ENCODE measurements at regions not wholly inside any gene's neighbourhood (a gene's known extent, or its start where the extent isn't known, plus 50 kb on each side); places are given as distances from the start of the nearest gene placed in this dataset.

DNA sequence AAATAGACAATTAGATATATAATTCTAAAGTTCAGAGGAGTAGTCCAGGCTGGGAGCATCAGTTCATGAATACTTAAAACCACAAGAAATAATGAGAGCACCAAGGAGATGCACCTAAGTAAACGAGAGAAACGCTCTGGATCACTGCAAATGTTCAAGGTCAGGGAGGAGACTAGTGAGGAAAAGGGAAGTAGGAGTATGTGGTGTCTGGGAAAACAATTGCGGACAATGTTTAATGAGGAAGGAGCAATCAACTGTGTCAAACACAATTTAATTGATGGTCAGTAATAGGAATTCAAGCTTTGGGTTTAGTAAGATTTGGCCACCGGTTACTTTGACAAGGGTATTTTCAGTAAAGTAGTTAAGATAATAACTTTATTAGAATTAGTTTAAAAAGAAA lies 652.2 kb downstream of the DACH1 start:
- no peak overlapping the region for H3K4me2 ChIP-seq (ENCODE audit: insufficient read depth, low read length)
- H4K20me1 ChIP-seq (replicated peaks; ENCODE audit: control insufficient read depth, extremely low read depth, insufficient read depth, low read length): no peaks in the 10 kb centered on the region
- TF ChIP-seq POLR2AphosphoS5 (IDR thresholded peaks at IDR 0.05; ENCODE audit: insufficient read depth, low read depth, low read length) (no peak), GATA2 (IDR thresholded peaks at IDR 0.05; ENCODE audit: insufficient read depth, insufficient read length, low read depth, low read length) (no peak), POLR2A (IDR thresholded peaks at IDR 0.05; ENCODE audit: low read depth, low read length) (no peak), EZH2 (IDR thresholded peaks at IDR 0.05; ENCODE audit: borderline replicate concordance, low read depth, low read length, severe bottlenecking) (no peak), MYC (IDR thresholded peaks at IDR 0.05; ENCODE audit: low read depth, low read length) (no peak), FOS (IDR thresholded peaks at IDR 0.05; ENCODE audit: borderline replicate concordance, insufficient read depth, low read length) (no peak), JUN (IDR thresholded peaks at IDR 0.05; ENCODE audit: borderline replicate concordance, insufficient read depth, insufficient read length, low read depth) (no peak)
- TF ChIP-seq, protein P1, sequence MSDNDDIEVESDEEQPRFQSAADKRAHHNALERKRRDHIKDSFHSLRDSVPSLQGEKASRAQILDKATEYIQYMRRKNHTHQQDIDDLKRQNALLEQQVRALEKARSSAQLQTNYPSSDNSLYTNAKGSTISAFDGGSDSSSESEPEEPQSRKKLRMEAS (IDR thresholded peaks at IDR 0.05; ENCODE audit: insufficient read depth, insufficient read length): no peak
- TF ChIP-seq, protein P2, sequence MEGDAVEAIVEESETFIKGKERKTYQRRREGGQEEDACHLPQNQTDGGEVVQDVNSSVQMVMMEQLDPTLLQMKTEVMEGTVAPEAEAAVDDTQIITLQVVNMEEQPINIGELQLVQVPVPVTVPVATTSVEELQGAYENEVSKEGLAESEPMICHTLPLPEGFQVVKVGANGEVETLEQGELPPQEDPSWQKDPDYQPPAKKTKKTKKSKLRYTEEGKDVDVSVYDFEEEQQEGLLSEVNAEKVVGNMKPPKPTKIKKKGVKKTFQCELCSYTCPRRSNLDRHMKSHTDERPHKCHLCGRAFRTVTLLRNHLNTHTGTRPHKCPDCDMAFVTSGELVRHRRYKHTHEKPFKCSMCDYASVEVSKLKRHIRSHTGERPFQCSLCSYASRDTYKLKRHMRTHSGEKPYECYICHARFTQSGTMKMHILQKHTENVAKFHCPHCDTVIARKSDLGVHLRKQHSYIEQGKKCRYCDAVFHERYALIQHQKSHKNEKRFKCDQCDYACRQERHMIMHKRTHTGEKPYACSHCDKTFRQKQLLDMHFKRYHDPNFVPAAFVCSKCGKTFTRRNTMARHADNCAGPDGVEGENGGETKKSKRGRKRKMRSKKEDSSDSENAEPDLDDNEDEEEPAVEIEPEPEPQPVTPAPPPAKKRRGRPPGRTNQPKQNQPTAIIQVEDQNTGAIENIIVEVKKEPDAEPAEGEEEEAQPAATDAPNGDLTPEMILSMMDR (IDR thresholded peaks at IDR 0.05; ENCODE audit: extremely low read depth in 1 of 2, insufficient read depth in 1 of 2, low read depth in 1 of 2, low read length in 2 of 2): no peak
- H3K9ac ChIP-seq (replicated peaks; ENCODE audit: extremely low read depth, insufficient read depth, low read length): no peak overlapping the region
- DNase-seq (ENCODE audit: low read depth, low spot score): no peak
- H3K4me3 ChIP-seq (replicated peaks in 1 of 3; ENCODE audit: insufficient read depth in 1 of 3, low read depth in 1 of 3, low read length in 3 of 3): no peak overlapping the region
- no peaks in the 10 kb centered on the region for H3K9me3 ChIP-seq (replicated peaks; ENCODE audit: control insufficient read depth, insufficient read depth, low read length)
- BruUV-seq (replicated peaks): no TSS peak
- no peaks in the 10 kb centered on the region for H3K36me3 ChIP-seq (ENCODE audit: control insufficient read depth in 2 of 2, extremely low read depth in 1 of 2, insufficient read depth in 2 of 2, low read length in 2 of 2)
- ChIA-PET POLR2A (no interaction called here), CTCF (interaction anchor here (1.6 kb wide), 1 partner anchor 664 kb away, joined by 3 read pairs; no protein-coding TSS in a partner anchor)
- intact Hi-C loops (cut with micrococcal nuclease): loop anchor here (5.0 to 10.0 kb wide), 3 partner anchors 253 to 593 kb away; no protein-coding TSS in a partner anchor
- no peaks in the 10 kb centered on the region for H3K27me3 ChIP-seq (ENCODE audit: control insufficient read depth in 2 of 2, insufficient read depth in 2 of 2, low read length in 2 of 2)
- no peaks in the 10 kb centered on the region for H3K9me1 ChIP-seq (replicated peaks; ENCODE audit: control insufficient read depth, extremely low read depth, insufficient read depth, low read length)
- dilution Hi-C loops (cut with MboI; ENCODE audit: extremely low pct_ligation_motif_present, low sequenced_read_pairs): no loop called here
- no peaks in the 10 kb centered on the region for H3K79me2 ChIP-seq (ENCODE audit: control insufficient read depth, insufficient read depth, low read length)
- peaks cover 2% of the 10 kb centered on the region for H3K4me1 ChIP-seq (ENCODE audit: control insufficient read depth, extremely low read depth, insufficient read depth, low read length)
- no peak overlapping the region for H3K27ac ChIP-seq (ENCODE audit: insufficient read depth, low read depth, low read length)
- no peak overlapping the region for H2AFZ ChIP-seq (ENCODE audit: low read depth, low read length)
- FAIRE-seq: no peak
